ENCODE measurements at regions not wholly inside any gene's neighbourhood (a gene's known extent, or its start where the extent isn't known, plus 50 kb on each side); places are given as distances from the start of the nearest gene placed in this dataset.

DNA sequence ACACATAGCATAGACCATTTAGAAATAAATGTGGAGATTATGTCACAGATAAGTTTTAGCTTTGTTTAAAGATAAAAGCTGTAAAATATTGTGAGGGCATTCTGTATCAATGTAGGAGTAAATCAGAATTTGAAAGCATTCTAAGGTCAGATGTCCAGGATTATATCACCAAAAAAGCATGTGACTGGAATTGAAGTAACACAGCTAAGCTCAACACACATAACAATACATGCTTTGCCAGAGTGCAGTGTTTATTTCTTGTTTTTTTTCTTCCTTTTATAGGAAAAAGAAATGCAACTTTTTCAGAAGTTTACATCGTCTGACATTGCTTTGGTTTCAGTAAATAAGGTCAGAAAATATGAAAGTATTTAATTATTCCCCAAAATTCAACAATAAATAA, 183.4 kb downstream of the HTR7 start:
- no peaks in the 10 kb centered on the region for H3K27me3 ChIP-seq (ENCODE audit: control insufficient read depth, insufficient read depth, low read length)
- TF ChIP-seq, protein P1, sequence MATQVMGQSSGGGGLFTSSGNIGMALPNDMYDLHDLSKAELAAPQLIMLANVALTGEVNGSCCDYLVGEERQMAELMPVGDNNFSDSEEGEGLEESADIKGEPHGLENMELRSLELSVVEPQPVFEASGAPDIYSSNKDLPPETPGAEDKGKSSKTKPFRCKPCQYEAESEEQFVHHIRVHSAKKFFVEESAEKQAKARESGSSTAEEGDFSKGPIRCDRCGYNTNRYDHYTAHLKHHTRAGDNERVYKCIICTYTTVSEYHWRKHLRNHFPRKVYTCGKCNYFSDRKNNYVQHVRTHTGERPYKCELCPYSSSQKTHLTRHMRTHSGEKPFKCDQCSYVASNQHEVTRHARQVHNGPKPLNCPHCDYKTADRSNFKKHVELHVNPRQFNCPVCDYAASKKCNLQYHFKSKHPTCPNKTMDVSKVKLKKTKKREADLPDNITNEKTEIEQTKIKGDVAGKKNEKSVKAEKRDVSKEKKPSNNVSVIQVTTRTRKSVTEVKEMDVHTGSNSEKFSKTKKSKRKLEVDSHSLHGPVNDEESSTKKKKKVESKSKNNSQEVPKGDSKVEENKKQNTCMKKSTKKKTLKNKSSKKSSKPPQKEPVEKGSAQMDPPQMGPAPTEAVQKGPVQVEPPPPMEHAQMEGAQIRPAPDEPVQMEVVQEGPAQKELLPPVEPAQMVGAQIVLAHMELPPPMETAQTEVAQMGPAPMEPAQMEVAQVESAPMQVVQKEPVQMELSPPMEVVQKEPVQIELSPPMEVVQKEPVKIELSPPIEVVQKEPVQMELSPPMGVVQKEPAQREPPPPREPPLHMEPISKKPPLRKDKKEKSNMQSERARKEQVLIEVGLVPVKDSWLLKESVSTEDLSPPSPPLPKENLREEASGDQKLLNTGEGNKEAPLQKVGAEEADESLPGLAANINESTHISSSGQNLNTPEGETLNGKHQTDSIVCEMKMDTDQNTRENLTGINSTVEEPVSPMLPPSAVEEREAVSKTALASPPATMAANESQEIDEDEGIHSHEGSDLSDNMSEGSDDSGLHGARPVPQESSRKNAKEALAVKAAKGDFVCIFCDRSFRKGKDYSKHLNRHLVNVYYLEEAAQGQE (IDR thresholded peaks at IDR 0.05; ENCODE audit: insufficient read depth in 1 of 2, low read depth in 2 of 2, low read length in 1 of 2): no peak
- no peak for TF ChIP-seq SIN3A (IDR thresholded peaks at IDR 0.05; ENCODE audit: borderline replicate concordance, insufficient read depth, low read depth, low read length)
- no peak for TF ChIP-seq POLR2AphosphoS5 (IDR thresholded peaks at IDR 0.05; ENCODE audit: low read depth, low read length)
- TF ChIP-seq, protein P2, sequence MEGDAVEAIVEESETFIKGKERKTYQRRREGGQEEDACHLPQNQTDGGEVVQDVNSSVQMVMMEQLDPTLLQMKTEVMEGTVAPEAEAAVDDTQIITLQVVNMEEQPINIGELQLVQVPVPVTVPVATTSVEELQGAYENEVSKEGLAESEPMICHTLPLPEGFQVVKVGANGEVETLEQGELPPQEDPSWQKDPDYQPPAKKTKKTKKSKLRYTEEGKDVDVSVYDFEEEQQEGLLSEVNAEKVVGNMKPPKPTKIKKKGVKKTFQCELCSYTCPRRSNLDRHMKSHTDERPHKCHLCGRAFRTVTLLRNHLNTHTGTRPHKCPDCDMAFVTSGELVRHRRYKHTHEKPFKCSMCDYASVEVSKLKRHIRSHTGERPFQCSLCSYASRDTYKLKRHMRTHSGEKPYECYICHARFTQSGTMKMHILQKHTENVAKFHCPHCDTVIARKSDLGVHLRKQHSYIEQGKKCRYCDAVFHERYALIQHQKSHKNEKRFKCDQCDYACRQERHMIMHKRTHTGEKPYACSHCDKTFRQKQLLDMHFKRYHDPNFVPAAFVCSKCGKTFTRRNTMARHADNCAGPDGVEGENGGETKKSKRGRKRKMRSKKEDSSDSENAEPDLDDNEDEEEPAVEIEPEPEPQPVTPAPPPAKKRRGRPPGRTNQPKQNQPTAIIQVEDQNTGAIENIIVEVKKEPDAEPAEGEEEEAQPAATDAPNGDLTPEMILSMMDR (IDR thresholded peaks at IDR 0.05): no peak
- TF ChIP-seq TCF7L2 (IDR thresholded peaks at IDR 0.05; ENCODE audit: low read depth, low read length): no peak
- no TSS peak for BruUV-seq (replicated peaks)
- ATAC-seq: no peak
- no peaks in the 10 kb centered on the region for H3K9me3 ChIP-seq (ENCODE audit: control insufficient read depth, insufficient read depth, low read depth, low read length)
- no peak overlapping the region for H3K4me3 ChIP-seq (ENCODE audit: low read depth in 2 of 2, low read length in 2 of 2)
- no peak for DNase-seq (ENCODE audit: low read depth, low spot score)
- no peak overlapping the region for H3K27ac ChIP-seq (ENCODE audit: low read length)
- in situ Hi-C loops (cut with HindIII; ENCODE audit: low pct_unique_long_range_greater_than_20kb, low sequenced_read_pairs): no loop called here
- ChIA-PET POLR2A (no interaction called here), CTCF (no interaction called here)
- no peaks in the 10 kb centered on the region for H3K4me1 ChIP-seq (ENCODE audit: control insufficient read depth, insufficient read depth, low read length)
- intact Hi-C loops (cut with micrococcal nuclease; ENCODE audit: unreplicated experiment): no loop called here
- no peaks in the 10 kb centered on the region for H3K36me3 ChIP-seq (ENCODE audit: control insufficient read depth, insufficient read depth, low read length)

DNA sequence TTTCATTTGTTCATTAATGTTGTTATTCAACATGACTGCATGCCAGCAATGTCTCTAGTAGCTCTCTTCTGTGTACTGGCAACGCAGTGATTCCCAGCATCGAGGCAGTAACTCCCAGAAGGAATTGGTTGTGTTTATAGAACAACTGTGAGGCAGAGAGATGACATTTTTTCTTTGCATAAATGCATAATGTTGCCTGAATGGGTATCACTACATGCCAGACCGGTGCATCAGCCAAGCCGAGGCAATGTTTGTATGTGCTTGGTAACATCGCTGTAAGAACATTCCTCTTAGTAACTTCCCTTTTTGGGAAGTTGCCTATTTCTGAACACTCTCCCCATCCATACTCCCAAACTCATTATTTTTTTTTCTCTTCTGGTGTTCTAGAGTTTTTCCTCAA, 182.9 kb downstream of the HTR7 start:
- no peaks in the 10 kb centered on the region for H3K9me3 ChIP-seq (ENCODE audit: control insufficient read depth, insufficient read depth, low read depth, low read length)
- no peak for DNase-seq (ENCODE audit: low read depth, low spot score)
- H3K4me1 ChIP-seq (ENCODE audit: control insufficient read depth, insufficient read depth, low read length): no peaks in the 10 kb centered on the region
- no peak for ATAC-seq
- H3K36me3 ChIP-seq (ENCODE audit: control insufficient read depth, insufficient read depth, low read length): no peaks in the 10 kb centered on the region
- no peaks in the 10 kb centered on the region for H3K27me3 ChIP-seq (ENCODE audit: control insufficient read depth, insufficient read depth, low read length)
- POLR2A ChIA-PET: no interaction called here
- intact Hi-C loops (cut with micrococcal nuclease; ENCODE audit: unreplicated experiment) (no loop called here), in situ Hi-C loops (cut with HindIII; ENCODE audit: low pct_unique_long_range_greater_than_20kb, low sequenced_read_pairs) (no loop called here)
- H3K27ac ChIP-seq (ENCODE audit: low read length): no peak overlapping the region
- H3K4me3 ChIP-seq (ENCODE audit: low read depth in 2 of 2, low read length in 2 of 2): no peak overlapping the region
- TF ChIP-seq, protein P2 (IDR thresholded peaks at IDR 0.05): no peak
- no peak for TF ChIP-seq POLR2AphosphoS5 (IDR thresholded peaks at IDR 0.05; ENCODE audit: low read depth, low read length)
- no peak for TF ChIP-seq TCF7L2 (IDR thresholded peaks at IDR 0.05; ENCODE audit: low read depth, low read length)
- TF ChIP-seq SIN3A (IDR thresholded peaks at IDR 0.05; ENCODE audit: borderline replicate concordance, insufficient read depth, low read depth, low read length): no peak
- TF ChIP-seq, protein P1 (IDR thresholded peaks at IDR 0.05; ENCODE audit: insufficient read depth in 1 of 2, low read depth in 2 of 2, low read length in 1 of 2): no peak
- CTCF ChIA-PET: no interaction called here
- no TSS peak for BruUV-seq (replicated peaks)

All from Panc1 (cell line).